Ectodermal cell (in vitro differentiated cells): ENCODE measurements at regions not wholly inside any gene's neighbourhood (a gene's known extent, or its start where the extent isn't known, plus 50 kb on each side); places are given as distances from the start of the nearest gene placed in this dataset.
"Not testable (repeated sequence)": the region's sequence is repeated elsewhere in the genome, so short reads cannot be mapped to it uniquely, and the experiment has no call there.

Experiments used
- H3K27ac ChIP-seq: 2 replicates; pipeline ENCODE4 v1.7.0; 2013; ENCODE audit warnings: mild to moderate bottlenecking, low read depth, low read length; ENCODE audit not compliant: insufficient read depth, poor library complexity, severe bottlenecking
- H3K27me3 ChIP-seq: 2 replicates; pipeline ENCODE4 v1.7.0; 2013; ENCODE audit warnings: mild to moderate bottlenecking, low read length; ENCODE audit not compliant: insufficient read depth, control insufficient read depth, poor library complexity, severe bottlenecking
- H3K36me3 ChIP-seq: one replicate; pipeline ENCODE4 v1.7.0; 2013; ENCODE audit warnings: low read length; ENCODE audit not compliant: control insufficient read depth, insufficient read depth
- H3K4me1 ChIP-seq: one replicate; pipeline ENCODE4 v1.7.0; 2013; ENCODE audit warnings: low read length; ENCODE audit not compliant: control insufficient read depth, insufficient read depth
- H3K4me3 ChIP-seq: 2 replicates; pipeline ENCODE4 v1.7.0; 2013; ENCODE audit warnings: low read depth, low read length, control low read depth; ENCODE audit not compliant: insufficient read depth
- H3K9me3 ChIP-seq: 2 replicates; pipeline ENCODE4 v1.7.0; 2013; ENCODE audit warnings: mild to moderate bottlenecking, low read length, moderate library complexity; ENCODE audit not compliant: control insufficient read depth
- WGBS, 2 experiments: methylation state at CpG; one replicate each; pipeline ENCODE4 v1.1.7; 2013; ENCODE audit warnings: missing lambda C conversion rate in 2 of 2; 5-methylcytosine and 5-hydroxymethylcytosine counted together

- H3K4me1 ChIP-seq, H3K4me3 ChIP-seq, H3K27me3 ChIP-seq, H3K36me3 ChIP-seq, H3K9me3 ChIP-seq, H3K27ac ChIP-seq: not testable (repeated sequence)
- WGBS, 2 experiments, result no CpG with 5 or more reads among the region's 5 CpGs
These were observed 169.1 kb upstream of the PRKX start for GRCh38 chrX:3882553-3882920.

DNA sequence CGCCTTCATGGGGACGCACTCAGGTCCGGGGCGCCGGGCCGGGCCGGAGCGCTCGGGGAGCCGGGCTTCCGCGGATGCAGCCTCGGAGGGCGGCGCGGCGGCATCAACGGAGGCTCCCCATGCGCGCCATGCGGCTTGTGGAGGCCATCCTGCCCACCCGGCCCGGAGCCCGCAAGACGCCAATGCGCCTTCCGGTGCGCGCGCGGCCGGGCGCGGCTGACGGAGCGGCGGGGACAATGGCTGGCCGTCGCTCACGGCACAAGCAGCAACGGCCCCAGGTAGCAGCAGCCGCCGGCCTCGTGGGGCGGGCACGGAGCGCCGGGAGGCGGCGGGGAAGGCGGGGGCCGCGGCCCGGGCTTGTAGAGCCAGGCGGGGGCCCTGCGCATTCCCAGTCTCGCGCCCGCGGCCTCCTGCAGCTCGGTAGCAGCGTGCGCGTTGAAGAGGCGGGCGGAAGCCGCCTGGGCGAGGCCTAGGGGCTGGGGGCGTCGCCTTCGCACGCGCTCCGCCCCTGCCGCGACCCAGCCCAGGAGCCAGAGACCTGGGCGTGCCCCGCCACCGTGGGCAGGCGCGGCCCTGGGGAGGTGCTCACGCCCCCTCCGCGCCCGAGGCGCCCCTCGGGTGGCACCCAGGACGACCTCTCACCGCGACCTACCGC lies 168.6 kb upstream of the PRKX start:
- not testable (repeated sequence) for H3K9me3 ChIP-seq, H3K36me3 ChIP-seq, H3K27ac ChIP-seq, H3K4me1 ChIP-seq, H3K27me3 ChIP-seq, H3K4me3 ChIP-seq
- no CpG with 5 or more reads among the region's 91 CpGs for WGBS, 2 experiments

GRCh38 chrX:3881255-3881895 lies 167.9 kb upstream of the PRKX start:
- H3K27me3 ChIP-seq, H3K27ac ChIP-seq, H3K4me1 ChIP-seq, H3K9me3 ChIP-seq, H3K4me3 ChIP-seq, H3K36me3 ChIP-seq: not testable (repeated sequence)
- WGBS, 2 experiments, result no CpG with 5 or more reads among the region's 63 CpGs

DNA sequence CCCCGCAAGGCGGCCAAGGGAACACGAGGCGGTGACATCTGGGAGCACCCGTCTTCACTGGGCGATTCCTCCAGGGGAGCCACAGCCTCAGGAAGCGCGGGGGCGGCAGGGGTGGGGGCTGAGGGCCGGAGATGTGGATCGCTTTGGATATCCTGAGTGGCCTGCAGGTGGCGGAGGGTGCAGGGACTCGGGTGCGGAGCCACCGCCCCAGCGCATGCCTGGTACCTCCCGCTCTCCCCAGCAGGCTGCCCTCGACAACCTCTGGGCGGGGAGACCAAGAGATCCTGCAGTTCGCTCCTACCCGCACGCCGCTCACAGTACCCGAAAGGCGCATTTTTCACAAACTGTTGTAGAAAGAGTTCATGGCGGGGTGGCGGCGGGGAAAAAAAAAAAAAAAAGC lies 162.9 kb upstream of the PRKX start:
- H3K4me1 ChIP-seq, H3K4me3 ChIP-seq, H3K27ac ChIP-seq, H3K27me3 ChIP-seq, H3K9me3 ChIP-seq, H3K36me3 ChIP-seq: not testable (repeated sequence)
- no CpG with 5 or more reads among the region's 28 CpGs for WGBS, 2 experiments

- WGBS, 2 experiments, result no CpG with 5 or more reads among the region's 12 CpGs
These were observed 162.2 kb upstream of the PRKX start for GRCh38 chrX:3875638-3876037.

GRCh38 chrX:3872226-3872879 lies 158.9 kb upstream of the PRKX start:
- H3K27ac ChIP-seq, H3K36me3 ChIP-seq, H3K9me3 ChIP-seq, H3K27me3 ChIP-seq, H3K4me1 ChIP-seq, H3K4me3 ChIP-seq: not testable (repeated sequence)
- 96% methylated on average over 4 of the region's 12 CpGs; no CpG with 5 or more reads in 1 of the 2 experiments for WGBS, 2 experiments

More at GRCh38 chrX:3875638-3876037, 162.2 kb upstream of the PRKX start:
- not testable (repeated sequence) for H3K4me1 ChIP-seq, H3K36me3 ChIP-seq, H3K27me3 ChIP-seq, H3K9me3 ChIP-seq, H3K4me3 ChIP-seq, H3K27ac ChIP-seq

DNA sequence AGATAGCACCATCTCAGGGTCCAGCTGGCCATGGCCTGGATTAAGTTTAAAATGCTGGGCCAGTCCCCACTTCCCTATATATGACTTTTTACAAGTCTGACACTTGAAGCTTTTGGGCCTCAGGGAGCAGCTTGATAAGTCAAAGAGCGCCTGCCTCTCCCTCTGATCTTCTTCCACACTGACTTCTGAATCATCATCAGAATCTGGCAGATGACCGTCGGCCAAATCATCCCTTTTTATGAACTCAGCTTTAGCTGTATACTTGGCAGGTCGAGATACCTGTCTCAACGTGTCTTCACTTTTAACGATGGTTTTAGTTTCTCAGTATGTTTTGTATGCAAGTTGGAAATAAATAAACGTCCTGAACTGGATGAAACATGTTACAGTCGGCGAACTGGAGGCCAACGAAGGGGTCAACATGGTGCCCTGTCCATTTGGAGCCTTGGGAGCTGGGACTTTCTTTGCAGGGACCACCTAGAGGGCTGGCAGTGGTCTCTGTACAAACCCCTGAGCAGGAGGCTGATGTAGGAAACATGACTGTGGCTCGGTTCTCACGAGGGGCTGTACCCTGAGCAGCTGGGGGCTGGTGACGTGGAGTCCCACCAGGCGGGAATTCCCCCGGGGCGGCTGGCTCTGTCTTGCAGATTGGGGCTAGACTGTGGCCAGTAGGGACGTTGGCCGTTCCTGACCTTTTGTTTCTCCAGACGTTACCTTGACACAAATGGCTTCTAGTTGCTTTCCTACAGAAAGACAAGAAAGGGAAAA lies 153.8 kb upstream of the PRKX start:
- H3K27ac ChIP-seq, H3K9me3 ChIP-seq, H3K4me3 ChIP-seq, H3K4me1 ChIP-seq, H3K36me3 ChIP-seq, H3K27me3 ChIP-seq: not testable (repeated sequence)
- 60% methylated on average over 1 of the region's 19 CpGs; no CpG with 5 or more reads in 1 of the 2 experiments for WGBS, 2 experiments

GRCh38 chrX:3858332-3858731 lies 144.9 kb upstream of the PRKX start:
- H3K27me3 ChIP-seq, H3K27ac ChIP-seq, H3K36me3 ChIP-seq, H3K9me3 ChIP-seq, H3K4me1 ChIP-seq, H3K4me3 ChIP-seq: not testable (repeated sequence)
- no CpG with 5 or more reads among the region's 4 CpGs for WGBS, 2 experiments

DNA sequence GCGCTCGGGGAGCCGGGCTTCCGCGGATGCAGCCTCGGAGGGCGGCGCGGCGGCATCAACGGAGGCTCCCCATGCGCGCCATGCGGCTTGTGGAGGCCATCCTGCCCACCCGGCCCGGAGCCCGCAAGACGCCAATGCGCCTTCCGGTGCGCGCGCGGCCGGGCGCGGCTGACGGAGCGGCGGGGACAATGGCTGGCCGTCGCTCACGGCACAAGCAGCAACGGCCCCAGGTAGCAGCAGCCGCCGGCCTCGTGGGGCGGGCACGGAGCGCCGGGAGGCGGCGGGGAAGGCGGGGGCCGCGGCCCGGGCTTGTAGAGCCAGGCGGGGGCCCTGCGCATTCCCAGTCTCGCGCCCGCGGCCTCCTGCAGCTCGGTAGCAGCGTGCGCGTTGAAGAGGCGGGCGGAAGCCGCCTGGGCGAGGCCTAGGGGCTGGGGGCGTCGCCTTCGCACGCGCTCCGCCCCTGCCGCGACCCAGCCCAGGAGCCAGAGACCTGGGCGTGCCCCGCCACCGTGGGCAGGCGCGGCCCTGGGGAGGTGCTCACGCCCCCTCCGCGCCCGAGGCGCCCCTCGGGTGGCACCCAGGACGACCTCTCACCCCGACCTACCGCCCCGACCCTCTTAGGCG lies 130.2 kb upstream of the PRKX start:
- H3K4me1 ChIP-seq, H3K27me3 ChIP-seq, H3K4me3 ChIP-seq, H3K27ac ChIP-seq, H3K36me3 ChIP-seq, H3K9me3 ChIP-seq: not testable (repeated sequence)
- WGBS, 2 experiments, result no CpG with 5 or more reads among the region's 85 CpGs
